ENCODE measurements at regions not wholly inside any gene's neighbourhood (a gene's known extent, or its start where the extent isn't known, plus 50 kb on each side); places are given as distances from the start of the nearest gene placed in this dataset.

DNA sequence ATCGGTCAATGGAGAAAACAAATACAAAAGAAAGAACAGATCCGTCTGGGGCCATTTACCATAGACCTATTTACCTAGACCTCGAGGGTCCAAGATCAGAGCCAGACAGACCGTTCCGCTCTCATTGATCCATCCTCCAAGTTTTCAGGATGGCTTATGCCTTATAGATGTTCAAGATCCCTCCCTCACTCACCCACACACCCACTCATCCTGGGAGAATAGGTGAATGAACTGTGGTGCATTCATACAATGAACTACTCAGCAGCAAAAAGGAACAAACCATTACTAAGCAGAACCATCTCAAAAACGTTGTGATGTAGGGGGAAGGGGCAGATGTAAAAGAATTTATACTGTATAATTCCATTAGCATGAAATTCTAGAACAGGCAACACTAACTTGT is 125.1 kb upstream of the RREB1 start:
- Histone ChIP-seq H3K4me3 (ENCODE audit: low read depth in 2 of 2, low read length in 1 of 2) (no peak overlapping the region), H3F3A (replicated peaks; ENCODE audit: insufficient read depth) (no peaks in the 10 kb centered on the region), H3K27me3 (ENCODE audit: insufficient read depth) (no peaks in the 10 kb centered on the region), H3K79me2 (ENCODE audit: insufficient read depth) (no peaks in the 10 kb centered on the region), H3K4me2 (no peak overlapping the region), H3K4me1 (ENCODE audit: control insufficient read depth in 1 of 2, insufficient read depth in 2 of 2, low read depth in 1 of 2, low read length in 1 of 2) (no peaks in the 10 kb centered on the region), H3K27ac (ENCODE audit: low read depth in 2 of 2, low read length in 1 of 2) (no peak overlapping the region), H3K9me3 (no peaks in the 10 kb centered on the region), H3K36me3 (replicated peaks in 1 of 2; ENCODE audit: control insufficient read depth in 1 of 2, insufficient read depth in 2 of 2, low read length in 1 of 2) (no peaks in the 10 kb centered on the region), H3K9me2 (no peaks in the 10 kb centered on the region), H3K9ac (no peak overlapping the region), H2AFZ (ENCODE audit: low read depth) (no peak overlapping the region), H4K20me1 (ENCODE audit: insufficient read depth) (no peaks in the 10 kb centered on the region)
- ChIA-PET CTCF (no interaction called here), POLR2A (no interaction called here)
- TF ChIP-seq EZH2phosphoT487 (IDR thresholded peaks at IDR 0.05; ENCODE audit: borderline replicate concordance, low read depth), result no peak
- no peak for TF ChIP-seq ELF1 (IDR thresholded peaks at IDR 0.05)
- TF ChIP-seq MXI1 (IDR thresholded peaks at IDR 0.05; ENCODE audit: low read depth, low read length), result no peak
- no peak for TF ChIP-seq RCOR1 (IDR thresholded peaks at IDR 0.05; ENCODE audit: low read length)
- TF ChIP-seq SMC3 (IDR thresholded peaks at IDR 0.05; ENCODE audit: low read depth, low read length), result no peak
- TF ChIP-seq RFX5 (IDR thresholded peaks at IDR 0.05; ENCODE audit: low read length), result no peak
- TF ChIP-seq RAD21 (IDR thresholded peaks at IDR 0.05; ENCODE audit: low read length), result no peak
- no peak for TF ChIP-seq JUND (IDR thresholded peaks at IDR 0.05)
- no peak for TF ChIP-seq TEAD4 (IDR thresholded peaks at IDR 0.05; ENCODE audit: borderline replicate concordance, insufficient read depth)
- no peak for TF ChIP-seq TAF1 (IDR thresholded peaks at IDR 0.05; ENCODE audit: borderline replicate concordance, low read depth, low read length)
- TF ChIP-seq MEF2A (IDR thresholded peaks at IDR 0.05; ENCODE audit: borderline replicate concordance, low read depth), result no peak
- no peak for TF ChIP-seq MAX (IDR thresholded peaks at IDR 0.05; ENCODE audit: low read depth)
- TF ChIP-seq, protein P1, sequence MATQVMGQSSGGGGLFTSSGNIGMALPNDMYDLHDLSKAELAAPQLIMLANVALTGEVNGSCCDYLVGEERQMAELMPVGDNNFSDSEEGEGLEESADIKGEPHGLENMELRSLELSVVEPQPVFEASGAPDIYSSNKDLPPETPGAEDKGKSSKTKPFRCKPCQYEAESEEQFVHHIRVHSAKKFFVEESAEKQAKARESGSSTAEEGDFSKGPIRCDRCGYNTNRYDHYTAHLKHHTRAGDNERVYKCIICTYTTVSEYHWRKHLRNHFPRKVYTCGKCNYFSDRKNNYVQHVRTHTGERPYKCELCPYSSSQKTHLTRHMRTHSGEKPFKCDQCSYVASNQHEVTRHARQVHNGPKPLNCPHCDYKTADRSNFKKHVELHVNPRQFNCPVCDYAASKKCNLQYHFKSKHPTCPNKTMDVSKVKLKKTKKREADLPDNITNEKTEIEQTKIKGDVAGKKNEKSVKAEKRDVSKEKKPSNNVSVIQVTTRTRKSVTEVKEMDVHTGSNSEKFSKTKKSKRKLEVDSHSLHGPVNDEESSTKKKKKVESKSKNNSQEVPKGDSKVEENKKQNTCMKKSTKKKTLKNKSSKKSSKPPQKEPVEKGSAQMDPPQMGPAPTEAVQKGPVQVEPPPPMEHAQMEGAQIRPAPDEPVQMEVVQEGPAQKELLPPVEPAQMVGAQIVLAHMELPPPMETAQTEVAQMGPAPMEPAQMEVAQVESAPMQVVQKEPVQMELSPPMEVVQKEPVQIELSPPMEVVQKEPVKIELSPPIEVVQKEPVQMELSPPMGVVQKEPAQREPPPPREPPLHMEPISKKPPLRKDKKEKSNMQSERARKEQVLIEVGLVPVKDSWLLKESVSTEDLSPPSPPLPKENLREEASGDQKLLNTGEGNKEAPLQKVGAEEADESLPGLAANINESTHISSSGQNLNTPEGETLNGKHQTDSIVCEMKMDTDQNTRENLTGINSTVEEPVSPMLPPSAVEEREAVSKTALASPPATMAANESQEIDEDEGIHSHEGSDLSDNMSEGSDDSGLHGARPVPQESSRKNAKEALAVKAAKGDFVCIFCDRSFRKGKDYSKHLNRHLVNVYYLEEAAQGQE (IDR thresholded peaks at IDR 0.05; ENCODE audit: low read depth, low read length), result no peak
- no peak for TF ChIP-seq NRF1 (IDR thresholded peaks at IDR 0.05; ENCODE audit: low read depth, low read length)
- TF ChIP-seq RXRA (IDR thresholded peaks at IDR 0.05; ENCODE audit: borderline replicate concordance, low read depth), result no peak
- TF ChIP-seq EP300 (IDR thresholded peaks at IDR 0.05; ENCODE audit: borderline replicate concordance in 1 of 2, low read depth in 1 of 2, low read length in 1 of 2), result no peak
- TF ChIP-seq YY1 (IDR thresholded peaks at IDR 0.05; ENCODE audit: low read depth), result no peak
- TF ChIP-seq TCF12 (IDR thresholded peaks at IDR 0.05), result no peak
- no peak for TF ChIP-seq POLR2AphosphoS5 (IDR thresholded peaks at IDR 0.05; ENCODE audit: low read depth, low read length)
- TF ChIP-seq FOXM1 (IDR thresholded peaks at IDR 0.05; ENCODE audit: low read depth), result no peak
- 45% methylated on average over 6 of the region's 6 CpGs for WGBS (ENCODE audit: low lambda C conversion rate)
- no peak for DNase-seq

Data from SK-N-SH (cell line).